ENCODE measurements at regions not wholly inside any gene's neighbourhood (a gene's known extent, or its start where the extent isn't known, plus 50 kb on each side); places are given as distances from the start of the nearest gene placed in this dataset.
"Not testable (repeated sequence)": the region's sequence is repeated elsewhere in the genome, so short reads cannot be mapped to it uniquely, and the experiment has no call there.

DNA sequence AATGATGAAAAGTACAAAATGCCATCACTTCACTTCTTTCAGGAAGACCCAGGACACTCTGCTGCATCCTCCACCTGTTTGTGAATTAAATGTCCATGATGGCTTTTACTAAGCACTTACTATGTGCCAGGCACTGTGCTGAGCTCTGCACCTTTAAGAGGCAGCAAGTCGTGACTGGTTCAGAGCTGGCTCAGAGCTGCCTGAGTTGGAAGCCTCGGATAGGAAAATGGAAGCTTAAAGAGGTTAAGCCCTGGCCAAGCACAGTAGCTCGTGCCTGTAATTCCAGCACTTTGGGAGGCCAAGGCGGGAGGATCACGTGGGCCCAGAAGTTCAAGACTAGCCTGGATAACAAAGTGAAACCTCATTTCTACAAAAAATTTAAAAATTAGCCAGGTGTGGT is 95.6 kb downstream of the SNX5 start:
- no peak for DNase-seq

DNA sequence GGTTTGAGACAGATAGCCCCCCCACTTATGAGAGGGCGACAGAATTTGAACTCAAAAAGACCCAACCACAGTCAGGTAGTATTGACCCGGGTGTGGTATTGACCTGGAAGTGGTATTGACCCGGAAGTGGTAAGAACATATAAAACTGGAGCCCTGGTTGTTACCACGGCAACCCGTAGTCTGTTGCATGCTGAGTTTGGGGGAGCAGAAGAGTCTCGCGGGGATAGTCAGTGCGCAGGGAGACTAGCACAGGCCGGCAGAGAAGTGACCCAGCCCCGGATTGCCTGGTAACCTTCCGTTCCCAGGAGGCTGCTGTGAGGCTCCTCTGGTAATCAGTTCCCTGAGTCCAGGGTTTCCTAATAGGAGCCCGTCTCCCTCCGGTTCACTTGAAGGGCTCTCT is 96.2 kb downstream of the SNX5 start:
- no peak for DNase-seq

DNA sequence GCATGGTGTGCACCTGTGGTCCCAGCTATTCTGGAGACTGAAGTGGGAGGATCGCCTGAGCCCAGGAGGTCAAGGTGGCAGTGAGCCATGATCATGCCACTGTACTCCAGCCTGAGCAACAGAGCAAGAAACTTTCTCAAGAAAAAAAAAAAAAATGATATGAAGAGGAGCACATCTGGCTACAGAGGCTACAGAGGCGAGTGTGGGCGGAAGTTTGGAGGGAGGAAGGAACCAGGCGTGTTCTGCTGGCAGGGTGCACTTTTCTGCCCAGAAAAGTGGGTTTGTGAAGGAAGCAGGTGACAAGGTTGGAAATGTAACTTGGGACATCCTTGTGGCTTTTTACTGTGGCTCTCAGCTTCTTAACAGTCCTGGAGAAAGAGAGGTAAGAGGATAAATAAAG is 96.7 kb downstream of the SNX5 start:
- DNase-seq, result no peak

DNA sequence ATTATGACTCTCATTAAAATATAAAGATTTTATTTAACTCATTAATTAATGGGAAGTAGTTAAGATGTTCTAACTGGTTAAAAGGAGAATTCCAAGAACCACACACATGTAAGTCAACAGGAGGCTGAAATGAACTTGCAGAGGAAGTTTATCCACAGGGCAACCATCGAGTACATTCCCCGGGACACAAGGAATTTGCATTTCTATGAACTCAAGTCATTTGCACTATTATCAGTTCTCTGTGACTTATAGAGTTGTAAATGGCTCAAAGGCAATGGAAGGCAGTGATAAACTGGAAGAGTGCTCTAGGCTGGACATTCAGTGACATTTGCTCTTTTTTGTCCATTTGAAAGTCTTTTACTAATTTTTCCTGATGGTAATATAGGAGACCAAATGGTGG is 97.4 kb downstream of the SNX5 start:
- peak; percentile 49 for DNase-seq

DNA sequence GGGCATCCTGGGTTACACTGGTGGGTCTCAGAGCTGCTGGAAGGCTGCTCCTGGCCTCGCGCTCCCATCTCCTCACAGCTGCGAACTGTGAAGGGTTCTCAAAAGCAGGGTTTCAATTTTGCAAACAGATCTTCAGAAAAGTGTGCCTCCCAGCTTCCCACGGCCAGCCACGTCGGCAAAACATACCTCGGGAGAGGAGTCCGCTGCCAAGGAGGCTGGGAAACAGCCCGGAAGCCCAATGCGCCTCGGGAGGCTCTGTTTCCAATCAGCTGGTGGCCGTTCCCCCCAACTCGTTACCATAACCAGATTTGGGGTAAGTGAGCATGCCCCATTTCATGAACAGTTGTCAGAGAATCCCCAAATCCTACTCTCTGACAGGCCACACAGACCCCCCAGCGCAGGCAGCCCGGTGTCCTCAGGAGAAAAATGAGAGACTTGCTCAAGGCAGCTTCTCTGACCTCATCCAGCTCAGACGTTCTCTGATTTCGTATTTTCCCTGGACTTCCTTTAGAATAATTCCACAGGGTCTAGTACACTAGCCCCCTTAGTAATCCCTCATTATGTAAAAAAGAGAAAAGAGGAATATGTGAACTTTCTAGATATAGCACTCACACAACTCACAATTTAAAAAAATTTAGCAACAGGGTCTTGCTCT is 98.4 kb downstream of the SNX5 start:
- peak; percentile 41 for DNase-seq

DNA sequence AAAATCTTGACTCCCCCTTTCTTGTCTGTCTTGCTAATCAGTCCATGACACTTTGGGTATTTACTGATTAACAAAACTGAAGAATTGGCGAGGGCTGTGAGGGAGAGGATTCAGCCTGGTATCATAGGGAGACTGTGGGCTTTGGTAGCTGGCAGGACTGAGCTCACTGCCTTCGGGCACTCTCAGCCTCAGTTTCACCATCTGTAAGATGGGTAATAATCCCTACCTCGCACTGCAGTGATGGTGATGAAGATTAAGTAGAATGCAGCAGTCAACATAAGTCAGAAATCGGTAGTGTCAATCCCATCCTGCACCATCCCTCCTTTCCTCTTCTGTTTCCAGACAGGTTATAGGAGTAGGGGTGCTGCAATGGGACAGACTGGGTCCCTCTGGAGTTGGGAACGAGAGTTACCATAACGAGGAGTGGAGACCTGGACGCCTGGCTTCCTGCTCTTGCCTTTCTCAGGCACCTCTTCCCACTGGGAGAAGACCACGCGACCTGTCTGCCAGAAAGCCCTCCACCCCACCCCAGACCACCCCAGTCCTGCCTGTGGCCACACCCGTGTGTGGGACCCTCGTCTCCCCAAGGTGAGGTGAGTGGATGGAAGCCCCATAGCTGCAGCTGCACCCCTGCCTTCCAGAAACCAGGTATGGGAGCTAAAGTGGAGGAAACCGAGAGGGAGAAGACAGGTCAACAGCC is 99.1 kb downstream of the SNX5 start:
- no peak for DNase-seq

DNA sequence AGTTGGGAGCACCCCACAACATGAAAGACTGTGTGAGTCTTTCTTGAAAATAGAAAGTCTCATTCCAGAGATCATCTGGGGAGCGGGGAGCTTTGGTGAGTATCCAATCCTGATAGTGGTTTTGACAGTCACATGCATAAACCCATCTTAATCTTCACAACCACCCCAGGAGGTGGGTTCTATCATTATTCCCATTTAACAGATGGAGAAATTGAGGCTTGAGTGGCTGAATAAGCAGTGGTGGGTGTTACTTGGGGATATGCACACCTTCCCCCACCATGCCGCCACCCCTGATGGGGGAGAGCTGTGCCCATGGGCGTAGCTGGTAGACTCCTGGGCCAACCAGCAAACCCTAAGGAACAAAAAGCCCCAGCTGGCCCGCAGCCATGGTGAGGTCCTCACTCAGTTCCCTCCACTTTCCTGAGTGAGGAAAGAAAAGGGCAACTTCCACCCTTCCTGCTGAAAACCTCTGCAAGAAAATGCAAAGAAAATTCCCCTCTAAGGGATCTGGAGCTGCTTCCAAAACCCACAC is 99.8 kb downstream of the SNX5 start:
- no peak for DNase-seq

DNA sequence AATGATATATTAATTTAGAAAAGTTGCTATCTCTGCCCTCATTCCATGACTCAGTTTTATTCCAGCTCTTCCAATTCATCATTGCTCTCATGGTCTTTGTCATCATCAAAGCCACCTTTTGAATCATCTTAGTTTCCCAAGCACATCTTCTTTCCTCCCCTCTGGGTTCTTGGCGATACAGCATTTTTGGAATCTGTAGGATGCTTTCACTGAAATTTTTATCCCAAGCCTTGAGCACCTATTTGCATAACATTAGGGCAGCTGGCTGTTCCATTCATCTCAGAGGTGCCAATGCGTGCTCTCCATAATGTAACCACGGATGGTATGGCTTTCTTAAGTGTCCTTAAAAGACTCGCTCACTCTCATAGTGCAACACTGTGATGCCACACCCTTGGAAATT is 100.4 kb downstream of the SNX5 start:
- no peak for DNase-seq

DNA sequence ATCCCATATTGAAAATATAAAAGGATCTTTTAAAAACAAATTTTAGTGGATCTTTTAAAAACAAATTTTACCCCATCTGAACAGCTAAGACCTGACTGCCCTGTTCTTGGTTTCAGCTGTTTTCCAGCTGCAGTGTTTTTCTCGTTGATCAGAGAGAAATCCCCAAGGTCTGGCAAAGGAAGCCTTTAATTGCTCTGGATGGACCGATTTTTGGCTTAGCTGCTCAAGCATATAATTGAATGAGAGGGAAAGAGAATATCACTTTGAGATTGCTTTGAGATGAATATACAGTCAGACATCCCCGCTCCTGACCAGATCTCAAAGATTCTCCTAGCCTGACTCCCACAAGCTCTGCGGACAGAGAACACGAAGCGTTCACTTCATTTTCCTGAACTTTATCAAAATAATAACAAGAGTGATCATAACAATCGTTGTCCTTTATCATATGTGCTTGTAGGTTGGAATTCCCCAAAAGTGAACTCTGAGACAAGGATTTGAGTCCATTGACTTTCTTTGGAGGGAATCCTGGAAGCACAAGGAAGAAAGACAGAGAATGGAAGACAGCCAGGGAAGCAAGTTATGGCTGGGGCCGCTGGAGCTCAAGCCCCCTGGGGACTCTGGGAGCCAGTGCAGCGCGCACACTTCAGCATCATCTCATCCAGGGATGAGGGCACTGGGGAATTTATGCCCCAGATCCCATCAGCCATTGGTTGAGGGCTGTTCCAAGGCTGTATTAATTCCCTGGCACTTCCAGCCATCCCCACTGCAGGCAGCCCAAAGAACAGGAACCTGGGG is 101.3 kb downstream of the SNX5 start:
- DNase-seq, result no peak

DNA sequence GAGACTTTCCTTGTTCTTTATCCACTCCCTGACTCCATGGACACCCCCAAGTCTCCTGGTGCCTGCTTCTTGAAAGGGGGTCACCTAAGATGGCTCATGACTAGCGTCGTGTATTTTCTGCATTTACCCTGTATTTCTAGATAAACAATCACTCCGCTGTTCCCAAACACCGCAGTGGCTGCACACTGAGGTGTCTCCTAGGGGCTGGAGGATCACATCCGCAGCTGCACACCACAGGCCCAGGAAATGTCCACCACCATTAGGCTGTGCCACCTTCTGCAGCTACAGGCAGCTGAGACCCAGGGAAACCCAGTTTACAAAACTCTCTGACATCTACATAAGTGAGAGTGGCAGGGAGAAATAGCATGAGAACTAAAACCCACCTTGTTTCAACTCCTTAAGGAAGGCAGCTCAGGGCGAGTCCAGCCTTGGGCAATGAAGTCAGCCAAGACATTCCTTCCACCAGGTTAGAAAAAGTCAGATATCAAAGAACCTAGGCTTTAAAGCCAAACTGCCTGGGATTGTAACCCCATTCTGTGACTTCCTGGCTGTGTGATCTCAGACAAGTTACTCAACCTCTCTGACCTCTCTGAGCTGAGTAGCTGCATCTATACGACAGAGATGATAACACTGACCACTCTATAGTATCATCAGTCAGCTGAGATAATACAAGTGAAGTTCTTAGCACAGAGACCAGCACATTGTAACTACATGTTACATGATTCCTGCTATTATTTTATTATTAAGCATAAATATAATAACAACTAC is 102.2 kb downstream of the SNX5 start:
- no peak for DNase-seq

DNA sequence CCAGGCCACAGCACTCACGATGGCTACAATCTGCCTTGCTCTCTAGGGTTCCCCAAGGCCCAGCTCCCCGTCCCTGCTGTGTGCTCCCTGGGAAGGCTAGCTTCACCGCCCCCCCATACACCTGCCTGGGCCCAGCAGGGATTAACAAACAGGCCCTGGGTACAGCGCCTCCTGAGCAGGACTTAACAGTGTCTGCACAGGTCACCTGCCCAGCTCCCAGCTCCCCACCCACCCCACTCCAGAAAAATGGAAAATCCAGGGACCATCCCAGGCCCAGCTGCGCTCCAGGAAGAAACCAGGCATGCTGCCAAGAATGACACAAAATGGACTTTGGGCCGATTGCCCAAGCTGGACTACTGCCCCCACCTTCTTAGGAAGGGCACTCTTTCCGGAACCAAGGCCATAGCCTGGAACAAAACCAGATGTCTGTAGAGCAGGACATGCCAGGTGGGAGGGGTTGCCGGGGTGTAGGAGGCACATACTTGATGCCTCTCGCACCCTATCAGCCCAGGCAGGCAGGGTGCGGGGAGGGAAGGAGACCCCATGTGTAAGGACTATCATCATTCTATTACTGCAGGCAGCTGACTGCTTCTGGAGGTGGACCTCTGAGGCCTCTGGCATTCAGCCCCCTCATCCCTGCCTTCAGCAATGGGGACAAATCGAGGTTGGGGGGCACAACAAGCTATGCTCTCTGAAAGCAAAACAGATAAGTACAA is 104.9 kb downstream of the SNX5 start:
- DNase-seq, result no peak

DNA sequence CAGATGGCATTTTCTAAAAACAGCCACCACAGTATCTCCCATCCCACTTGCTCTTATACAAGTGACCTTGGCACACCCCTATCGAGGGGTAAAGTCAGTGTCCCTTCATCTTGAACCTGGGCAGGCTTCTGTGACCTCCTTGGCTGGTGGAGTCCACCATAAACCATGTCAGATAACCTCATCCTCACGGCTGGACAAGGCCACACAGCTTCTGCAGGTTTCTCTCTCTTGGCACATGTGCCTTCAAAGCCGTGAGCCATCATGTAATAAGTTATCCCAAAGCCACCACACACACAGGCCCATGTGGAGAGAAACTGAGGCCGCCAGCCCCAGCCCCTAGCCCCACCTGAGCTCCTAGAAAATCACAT is 105.4 kb downstream of the SNX5 start:
- DNase-seq, result no peak

DNA sequence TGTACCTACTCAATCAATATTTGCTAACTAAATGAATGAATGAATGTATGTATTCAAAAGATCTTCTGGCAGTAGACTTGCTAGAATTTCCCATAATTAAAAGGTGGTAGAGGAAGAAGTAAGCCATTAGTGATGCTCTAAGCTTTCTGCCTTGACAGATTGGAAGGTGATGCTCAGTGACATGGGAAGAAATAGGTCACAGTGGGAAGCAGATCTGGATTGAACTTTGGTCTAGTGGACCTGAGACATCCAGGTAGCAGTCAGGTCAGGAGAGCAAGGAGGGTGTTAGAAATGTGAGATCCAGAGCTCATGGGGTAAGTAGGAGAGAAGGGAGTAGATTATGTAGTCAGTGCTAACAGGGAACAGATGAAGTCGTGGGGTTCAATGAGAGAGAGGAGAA is 106.4 kb downstream of the SNX5 start:
- no peak for DNase-seq

DNA sequence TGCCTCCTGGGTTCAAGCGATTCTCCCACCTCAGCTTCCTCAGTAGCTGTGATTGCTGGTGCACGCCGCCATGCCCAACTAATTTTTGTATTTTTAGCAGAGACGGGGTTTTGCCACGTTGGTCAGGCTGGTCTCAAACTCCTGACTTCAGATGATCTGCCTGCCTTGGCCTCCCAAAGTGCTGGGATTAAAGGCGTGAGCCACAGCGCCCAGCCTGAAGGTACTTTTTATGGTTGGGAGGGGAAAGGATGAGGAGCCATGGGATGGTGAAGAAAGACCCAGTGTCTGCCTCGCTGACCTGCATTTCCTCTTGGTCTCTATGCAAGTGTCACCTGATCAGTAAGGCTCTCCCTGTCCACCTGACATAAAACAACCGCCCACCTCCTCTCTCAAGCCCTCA is 107.0 kb downstream of the SNX5 start:
- DNase-seq, result not testable (repeated sequence)

DNA sequence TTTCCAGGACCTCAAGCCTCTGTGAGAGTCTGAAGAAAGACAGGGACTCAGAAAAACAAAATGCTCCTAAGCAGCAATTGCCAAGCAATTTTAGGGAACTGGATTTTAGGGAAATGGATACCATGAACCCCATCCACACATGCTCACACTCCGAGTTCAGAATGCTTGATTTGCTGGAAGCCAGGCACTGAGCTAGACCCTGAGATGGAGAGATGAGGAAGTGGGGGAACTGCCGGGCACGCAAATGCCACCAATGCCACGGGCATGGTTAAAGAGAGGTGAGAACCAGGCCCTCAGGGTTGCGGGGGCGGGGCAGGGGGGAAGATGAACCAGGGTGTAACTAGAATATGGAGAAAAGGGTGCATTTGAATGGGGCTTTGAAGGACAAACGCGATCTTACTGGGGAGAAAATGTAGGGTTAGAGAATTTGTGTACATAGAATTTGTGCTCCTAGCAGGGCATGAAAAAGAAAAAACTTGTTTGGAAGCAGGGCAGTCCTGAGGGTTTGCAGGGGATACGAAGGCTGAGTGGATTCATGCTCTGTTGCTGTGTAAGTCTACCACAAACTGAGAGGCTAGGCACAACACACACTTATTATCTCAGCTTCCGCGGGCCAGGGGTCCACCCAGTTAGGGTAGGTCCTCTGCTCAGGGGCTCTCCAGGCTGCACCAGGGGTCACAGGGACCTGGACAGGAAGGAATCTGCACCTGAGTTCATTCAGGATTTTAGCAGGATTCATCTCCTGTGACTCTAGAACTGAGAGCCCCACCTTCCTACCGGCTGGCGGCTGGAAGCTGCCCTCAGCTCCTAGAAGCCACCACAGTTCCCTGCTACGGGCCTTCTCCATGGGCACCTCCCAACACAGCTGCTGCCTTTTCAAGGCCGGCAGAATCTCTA is 108.0 kb downstream of the SNX5 start:
- no peak for DNase-seq

DNA sequence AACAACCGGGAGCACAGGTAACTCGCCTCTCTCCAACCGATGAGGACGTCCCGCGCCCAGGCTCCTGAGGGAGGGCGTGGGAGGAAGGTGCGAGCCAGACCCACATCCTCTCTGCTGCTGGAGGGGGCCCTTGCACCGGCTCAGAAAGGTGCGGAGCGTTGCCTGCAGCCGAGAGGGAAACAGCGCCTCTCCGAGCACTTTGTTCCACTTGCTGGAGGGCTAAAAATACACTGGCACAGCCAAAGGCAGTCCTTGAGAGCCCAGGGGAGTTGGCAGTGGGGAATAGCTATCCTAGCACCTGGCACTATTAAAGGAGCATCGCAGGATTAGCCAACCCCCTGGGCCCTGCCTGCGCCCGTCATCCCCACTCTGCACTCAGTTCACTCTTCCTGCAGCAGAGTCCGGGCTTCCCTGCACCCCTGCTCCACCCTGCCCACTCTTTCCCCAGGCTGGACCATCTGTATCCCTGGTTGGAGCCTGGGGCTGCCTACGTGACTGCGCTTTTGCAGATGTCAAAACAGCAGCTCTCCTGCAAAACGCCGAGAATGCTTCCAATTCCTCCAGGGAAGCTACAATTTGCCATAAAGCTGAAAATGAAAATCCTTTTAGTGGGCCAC is 108.9 kb downstream of the SNX5 start:
- no peak for DNase-seq

DNA sequence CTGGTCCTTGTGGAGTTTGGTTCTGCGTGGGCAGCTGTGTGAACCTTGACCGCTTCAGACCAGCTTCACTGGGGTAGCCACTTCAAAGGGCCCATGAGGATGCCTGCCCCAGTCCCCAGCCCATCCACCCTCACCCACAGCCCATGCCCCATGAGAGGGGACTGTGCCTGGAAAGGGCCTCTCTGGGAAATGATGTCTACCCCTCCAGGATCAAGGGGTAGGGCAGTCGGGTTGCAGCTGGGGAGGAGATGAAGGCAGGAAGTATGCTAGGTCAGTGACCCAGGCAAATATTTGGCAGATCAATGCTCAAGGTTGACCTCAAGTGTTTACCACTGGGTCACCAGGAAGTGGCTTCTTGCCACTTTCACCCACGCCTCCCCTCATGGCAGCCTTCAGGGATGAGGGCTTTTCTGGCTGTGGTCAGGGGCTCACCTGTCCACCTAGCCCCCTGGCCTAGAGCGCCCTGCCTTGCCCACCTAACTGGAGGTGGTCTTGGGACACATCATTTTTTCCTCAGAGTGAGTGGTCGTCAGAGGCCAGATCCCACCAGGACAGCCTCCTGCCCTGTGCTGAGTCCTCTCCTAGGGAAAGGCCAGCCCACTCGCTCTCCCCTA is 109.5 kb downstream of the SNX5 start:
- no peak for DNase-seq

DNA sequence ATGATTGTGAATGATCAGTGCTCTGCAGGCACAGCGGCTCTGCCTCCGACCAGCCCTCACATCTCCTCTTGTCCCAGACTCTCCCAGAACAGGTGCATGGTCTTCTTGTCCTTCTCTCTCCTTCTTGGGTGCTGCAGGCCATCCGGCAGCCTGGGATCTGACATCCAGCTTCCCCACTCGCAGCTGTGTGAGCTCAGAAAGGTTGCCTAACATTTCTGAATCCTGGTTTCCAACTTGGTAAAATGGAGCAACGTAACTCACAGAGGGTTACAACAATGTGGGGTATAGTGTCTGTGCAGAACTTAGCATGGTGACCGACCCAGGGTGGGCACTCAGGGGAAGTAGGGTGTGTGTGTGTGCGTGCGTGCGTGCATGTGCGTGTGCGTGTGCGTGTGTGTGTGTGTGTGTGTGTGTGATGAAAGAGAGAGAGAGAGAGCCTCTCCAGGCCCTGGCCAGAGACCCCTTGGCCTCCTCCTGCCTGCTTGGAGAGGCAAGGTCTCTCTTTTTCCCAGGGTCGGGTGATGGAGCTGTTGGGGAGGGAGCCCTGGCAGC is 110.1 kb downstream of the SNX5 start:
- DNase-seq, result no peak

DNA sequence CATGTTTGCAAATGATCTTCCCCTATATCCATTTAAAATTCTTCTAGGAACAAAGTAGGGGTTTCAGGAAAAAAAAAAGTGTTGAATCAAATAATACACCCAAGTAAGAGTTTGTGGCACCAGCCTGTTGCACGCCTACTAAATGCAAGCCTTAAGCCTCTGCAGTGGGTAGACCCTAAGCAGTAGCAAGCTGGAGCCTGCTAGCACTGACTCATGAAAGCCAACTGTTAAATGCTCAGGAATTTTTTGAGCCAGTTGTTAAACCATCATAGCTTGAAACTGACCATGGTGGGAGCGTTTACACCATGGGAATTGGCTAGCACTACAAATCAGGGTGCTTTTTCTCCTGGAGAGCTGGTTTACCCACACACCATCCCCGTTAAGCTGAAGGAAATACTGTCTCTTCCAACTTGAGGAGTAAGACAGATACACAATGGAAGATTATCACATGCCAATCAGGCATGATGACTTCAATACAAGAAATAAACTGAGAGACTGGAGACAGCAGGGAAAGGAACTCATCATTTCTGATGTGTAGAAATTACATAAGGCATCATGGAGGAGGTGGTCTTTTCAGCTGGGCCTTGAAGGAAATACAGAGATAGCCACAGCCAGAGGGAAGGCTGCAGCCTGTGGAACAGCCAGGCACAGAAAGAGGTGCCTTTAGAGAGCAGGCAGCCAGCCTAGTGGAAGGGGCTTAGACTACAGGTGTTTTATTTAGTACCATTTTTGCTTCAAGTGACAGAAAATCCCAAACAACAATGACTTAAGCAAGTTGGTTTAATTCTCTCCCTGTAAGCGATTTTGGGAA is 110.8 kb downstream of the SNX5 start:
- no peak for DNase-seq
